KOPT-K1 (cell line): ENCODE measurements at regions not wholly inside any gene's neighbourhood (a gene's known extent, or its start where the extent isn't known, plus 50 kb on each side); places are given as distances from the start of the nearest gene placed in this dataset.

ENCODE experiments used
- H3K27ac ChIP-seq: fragments of 200-600 bp; sonication (generic); 2 replicates; pipeline ENCODE4 v1.5.1; 2016; ENCODE audit warnings: antibody characterized with exemption, mild to moderate bottlenecking, low read depth, low read length; ENCODE audit not compliant: poor library complexity, severe bottlenecking
- H3K36me3 ChIP-seq: fragments of 200-600 bp; sonication (generic); 2 replicates; pipeline ENCODE4 v1.5.1; 2017; ENCODE audit warnings: antibody characterized with exemption, mild to moderate bottlenecking, low read length, moderate library complexity; ENCODE audit not compliant: insufficient read depth
- H3K9me3 ChIP-seq: fragments of 200-600 bp; sonication (generic); 2 replicates; pipeline ENCODE4 v1.5.1; 2017; ENCODE audit warnings: antibody characterized with exemption, low read length, mild to moderate bottlenecking; ENCODE audit not compliant: insufficient read depth, poor library complexity, severe bottlenecking

DNA sequence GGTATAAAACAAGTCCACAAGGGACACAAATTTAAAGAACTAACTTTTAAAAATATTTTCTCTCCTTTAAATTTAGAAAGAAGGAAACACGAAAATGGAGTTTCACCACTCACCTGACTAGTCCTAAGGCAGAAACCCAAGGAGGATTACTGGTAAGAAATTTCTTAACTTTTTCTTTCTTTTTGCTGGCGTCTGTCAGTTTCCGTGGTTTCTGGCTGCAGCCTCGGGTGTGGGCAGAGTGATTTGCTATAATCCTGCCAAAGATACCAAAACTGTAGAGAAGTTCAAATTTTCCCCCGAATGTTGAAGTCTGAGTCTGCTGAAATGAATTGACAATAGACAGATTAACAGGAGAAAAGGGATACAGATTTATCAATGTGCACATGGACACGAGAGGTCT is 843.6 kb upstream of the ALCAM start:
- no peak overlapping the region for H3K27ac ChIP-seq
- H3K36me3 ChIP-seq, result no peaks in the 10 kb centered on the region
- H3K9me3 ChIP-seq, result no peaks in the 10 kb centered on the region

DNA sequence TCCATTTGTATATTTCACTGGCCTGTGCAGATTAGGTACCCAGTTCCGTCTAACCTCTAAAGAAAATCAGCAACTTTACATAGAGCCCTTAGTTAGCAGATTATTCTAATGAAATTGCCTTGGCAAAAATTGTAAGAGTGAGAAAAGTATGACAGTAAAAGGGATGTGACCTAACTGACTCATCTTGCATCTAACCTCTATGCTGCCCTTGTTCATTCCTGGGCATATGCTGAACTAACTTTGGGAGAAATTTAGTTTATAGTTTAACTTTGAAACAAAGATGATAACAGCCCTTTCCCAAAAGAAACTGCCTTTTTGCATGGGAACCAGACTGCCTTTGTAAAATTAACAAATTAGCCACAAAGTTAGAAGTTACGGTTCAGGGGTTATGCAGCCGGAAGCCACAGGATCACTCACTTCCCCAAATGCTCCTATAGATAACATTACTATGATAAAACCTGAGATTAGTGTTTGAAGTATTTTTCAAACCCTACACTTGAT is 839.8 kb upstream of the ALCAM start:
- no peaks in the 10 kb centered on the region for H3K36me3 ChIP-seq
- peaks cover 3% of the 10 kb centered on the region for H3K9me3 ChIP-seq
- H3K27ac ChIP-seq, result no peak overlapping the region

DNA sequence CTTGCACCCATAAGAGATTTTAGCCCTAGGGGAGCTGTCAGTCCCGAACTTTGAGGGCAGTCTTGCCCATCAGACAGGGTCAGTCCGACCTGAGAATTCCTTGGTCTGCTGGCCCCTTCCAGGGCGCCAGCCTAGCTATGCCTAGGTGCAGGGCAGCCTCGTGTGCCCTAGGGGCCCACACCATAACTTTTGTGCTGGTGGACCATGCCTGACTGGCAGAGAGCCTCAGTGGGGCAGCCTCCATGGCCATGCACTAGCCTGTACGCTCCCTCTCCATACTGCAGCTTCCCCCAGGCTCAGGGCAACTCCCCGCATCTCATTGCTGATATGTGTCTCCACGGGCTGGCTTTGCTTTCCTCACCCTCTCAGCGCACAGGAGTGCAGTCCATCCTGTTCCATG is 835.8 kb upstream of the ALCAM start:
- Histone ChIP-seq H3K9me3 (peaks cover 3% of the 10 kb centered on the region), H3K36me3 (no peaks in the 10 kb centered on the region), H3K27ac (no peak overlapping the region)

DNA sequence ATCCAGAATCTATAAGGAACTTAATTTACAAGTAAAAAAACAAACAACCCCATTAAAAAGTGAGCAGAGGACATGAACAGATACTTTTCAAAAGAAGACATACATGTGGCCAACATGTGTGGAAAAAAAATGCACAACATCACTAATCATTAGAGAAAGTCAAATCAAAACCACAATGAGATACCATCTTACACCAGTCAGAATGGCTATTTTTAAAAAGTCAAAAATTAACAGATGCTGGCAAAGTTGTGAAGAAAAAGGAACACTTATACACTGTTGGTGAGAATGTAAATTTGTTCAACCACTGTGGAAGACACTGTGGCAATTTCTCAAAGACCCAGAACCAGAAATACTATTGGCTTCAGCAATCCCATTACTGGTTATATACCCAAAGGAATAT is 830.0 kb upstream of the ALCAM start:
- no peaks in the 10 kb centered on the region for H3K36me3 ChIP-seq
- H3K9me3 ChIP-seq, result no peaks in the 10 kb centered on the region
- no peak overlapping the region for H3K27ac ChIP-seq

DNA sequence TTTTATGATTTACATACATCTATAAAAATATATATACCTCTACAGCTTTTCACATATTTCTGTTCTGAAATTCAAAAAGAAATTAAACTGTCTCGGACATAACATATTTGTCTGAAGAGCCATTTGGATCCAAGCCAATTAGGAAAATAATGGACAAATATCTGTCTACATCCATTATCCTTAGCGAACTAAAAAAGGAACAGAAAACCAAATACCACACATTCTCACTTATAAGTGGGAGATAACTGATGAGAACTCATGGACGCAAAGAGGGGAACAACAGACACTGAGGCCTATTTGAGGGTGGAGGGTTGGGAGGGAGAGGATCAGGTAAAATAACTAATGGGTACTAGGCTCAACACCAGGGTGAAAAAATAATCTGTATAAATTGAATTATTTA is 829.4 kb upstream of the ALCAM start:
- Histone ChIP-seq H3K36me3 (no peaks in the 10 kb centered on the region), H3K9me3 (no peaks in the 10 kb centered on the region), H3K27ac (no peak overlapping the region)

DNA sequence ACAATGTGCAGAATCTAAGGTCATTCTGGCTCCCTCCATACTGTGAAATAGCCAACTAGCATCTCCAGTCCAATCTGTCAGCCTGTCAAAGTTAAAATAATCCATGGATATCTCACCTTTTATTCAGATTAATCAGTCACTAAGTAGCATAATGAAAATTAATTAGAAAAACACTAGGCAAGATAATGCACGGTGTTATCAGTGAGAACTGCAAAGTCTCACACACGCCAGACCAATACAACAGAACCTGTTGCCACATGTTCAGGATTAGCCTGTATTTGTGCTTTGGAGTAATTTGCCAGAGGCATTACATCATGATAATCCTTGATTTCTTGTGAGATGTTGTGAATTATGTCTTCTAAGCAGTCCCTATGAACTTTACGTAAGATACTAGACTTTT is 820.4 kb upstream of the ALCAM start:
- Histone ChIP-seq H3K27ac (no peak overlapping the region), H3K9me3 (no peaks in the 10 kb centered on the region), H3K36me3 (no peaks in the 10 kb centered on the region)

DNA sequence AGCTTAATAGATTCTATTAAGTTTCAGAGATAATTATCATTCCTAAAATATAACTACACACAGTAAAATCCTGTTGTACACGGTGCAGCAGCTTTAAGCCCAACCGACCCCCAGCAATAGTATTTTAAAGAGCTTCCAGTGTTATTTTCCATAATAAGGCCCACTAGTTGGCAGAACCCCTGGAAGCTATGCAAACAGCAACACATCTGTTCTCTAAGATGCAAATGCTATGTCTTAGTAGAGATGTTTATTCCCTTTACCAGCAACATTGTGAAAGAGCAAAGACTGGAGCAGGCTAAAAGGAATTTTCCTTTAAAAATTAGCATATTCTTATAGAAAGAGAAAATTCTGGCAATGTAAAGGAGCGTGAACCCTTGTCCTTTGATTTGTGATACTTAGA is 819.7 kb upstream of the ALCAM start:
- Histone ChIP-seq H3K9me3 (no peaks in the 10 kb centered on the region), H3K36me3 (no peaks in the 10 kb centered on the region), H3K27ac (no peak overlapping the region)

DNA sequence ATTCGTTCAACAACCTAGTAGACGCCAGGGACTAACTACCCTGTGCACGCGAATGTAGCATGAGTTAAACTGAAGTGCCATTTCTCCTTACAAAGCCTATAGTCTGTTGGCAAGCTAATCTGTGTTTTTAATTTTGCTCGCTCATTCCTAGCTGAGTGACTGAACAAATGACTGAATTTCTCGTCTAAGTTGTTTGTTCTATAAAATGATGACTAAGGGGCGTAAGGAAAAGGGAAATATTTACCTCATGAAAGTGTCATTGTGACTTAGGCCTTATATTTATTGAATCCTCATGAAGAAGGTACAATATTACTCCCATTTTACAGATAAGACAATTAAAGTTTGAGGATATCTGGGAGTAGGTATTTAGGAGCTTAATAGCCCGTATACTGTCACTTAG is 818.3 kb upstream of the ALCAM start:
- no peak overlapping the region for H3K27ac ChIP-seq
- no peaks in the 10 kb centered on the region for H3K9me3 ChIP-seq
- no peaks in the 10 kb centered on the region for H3K36me3 ChIP-seq

DNA sequence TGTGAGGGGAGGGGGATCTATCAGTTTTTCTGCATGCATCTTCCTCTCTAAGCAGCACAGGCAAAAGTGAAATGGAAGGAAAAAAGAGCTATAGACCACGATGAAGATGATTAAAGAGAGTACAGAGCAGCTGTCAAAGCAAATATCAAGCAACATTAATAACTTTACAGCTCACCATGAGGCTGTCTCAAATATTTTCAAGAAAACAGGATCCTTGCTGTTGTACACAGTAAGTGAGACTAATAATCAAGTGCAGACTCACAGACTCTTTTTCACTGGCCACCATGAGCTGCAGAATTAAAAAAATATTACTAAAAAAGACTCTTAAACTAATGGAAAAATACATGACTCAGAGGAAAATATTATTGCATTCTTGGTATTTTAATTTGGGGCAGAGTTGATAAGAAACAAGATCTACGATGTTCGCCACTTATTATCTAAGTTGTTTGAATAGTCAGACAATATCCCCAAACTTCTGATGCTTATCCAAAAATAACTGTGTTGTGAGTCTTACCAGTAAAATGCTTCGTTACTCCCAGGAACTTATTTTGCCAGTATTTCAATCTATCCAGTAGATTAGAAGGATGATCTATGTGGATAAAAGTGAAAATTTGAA is 817.5 kb upstream of the ALCAM start:
- no peak overlapping the region for H3K27ac ChIP-seq
- no peaks in the 10 kb centered on the region for H3K36me3 ChIP-seq

DNA sequence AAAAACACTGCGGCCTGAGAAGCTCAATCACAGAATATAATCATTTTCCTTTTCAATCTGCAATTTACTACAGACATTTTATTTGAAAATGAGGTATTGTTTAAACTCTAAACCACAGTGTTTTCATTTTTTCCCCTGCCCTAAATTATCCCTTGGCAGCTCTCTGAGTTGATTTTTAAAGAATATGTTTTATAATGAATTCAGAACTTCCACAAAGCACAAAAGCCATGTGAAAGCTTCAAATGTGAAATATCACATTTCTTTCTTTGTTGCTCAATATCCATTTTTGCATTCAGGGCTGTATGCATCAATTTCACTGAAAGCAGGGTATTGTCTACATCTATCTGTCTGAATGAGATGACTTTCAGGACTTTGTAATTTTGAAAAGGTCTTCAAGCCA is 813.6 kb upstream of the ALCAM start:
- H3K27ac ChIP-seq, result no peak overlapping the region
- H3K9me3 ChIP-seq, result no peaks in the 10 kb centered on the region
- no peaks in the 10 kb centered on the region for H3K36me3 ChIP-seq

More for the DNA sequence above, 817.5 kb upstream of the ALCAM start:
- no peaks in the 10 kb centered on the region for H3K9me3 ChIP-seq

DNA sequence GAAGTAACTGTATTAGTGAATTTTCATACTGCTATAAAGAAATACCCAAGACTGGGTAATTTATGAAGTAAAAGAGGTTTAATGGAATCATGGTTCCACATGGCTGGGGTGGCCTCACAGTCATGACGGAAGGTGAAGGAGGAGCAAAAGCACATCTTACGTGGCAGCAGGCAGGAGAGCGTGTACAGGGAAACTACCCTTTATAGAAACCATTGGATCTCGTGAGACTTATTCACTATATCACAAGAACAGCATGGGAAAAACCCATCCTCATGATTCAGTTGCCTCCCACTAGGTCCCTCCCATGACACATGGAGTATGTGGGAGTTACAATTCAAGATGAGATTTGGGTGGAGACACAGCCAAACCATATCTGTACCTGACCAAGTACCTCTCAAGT is 812.3 kb upstream of the ALCAM start:
- Histone ChIP-seq H3K9me3 (no peaks in the 10 kb centered on the region), H3K36me3 (no peaks in the 10 kb centered on the region), H3K27ac (no peak overlapping the region)

DNA sequence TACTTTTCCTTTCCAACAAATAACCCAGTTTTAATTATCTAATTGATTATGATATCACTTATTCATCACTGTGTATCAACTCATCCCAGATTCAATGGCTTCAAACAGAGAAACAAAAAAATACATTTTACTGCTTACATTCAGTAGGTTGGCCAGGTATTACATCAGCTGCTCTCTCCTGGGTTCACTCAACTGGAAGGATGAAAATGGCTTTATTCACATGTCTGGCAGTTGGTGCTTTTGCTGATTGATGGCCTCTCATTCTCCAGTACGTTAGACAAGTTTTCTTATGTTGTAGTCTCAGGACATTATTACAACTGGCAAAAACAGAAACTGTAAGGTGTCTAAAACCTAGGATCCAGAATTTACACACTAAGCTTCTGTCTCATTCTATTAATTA is 811.0 kb upstream of the ALCAM start:
- H3K9me3 ChIP-seq, result no peaks in the 10 kb centered on the region
- no peaks in the 10 kb centered on the region for H3K36me3 ChIP-seq
- no peak overlapping the region for H3K27ac ChIP-seq

DNA sequence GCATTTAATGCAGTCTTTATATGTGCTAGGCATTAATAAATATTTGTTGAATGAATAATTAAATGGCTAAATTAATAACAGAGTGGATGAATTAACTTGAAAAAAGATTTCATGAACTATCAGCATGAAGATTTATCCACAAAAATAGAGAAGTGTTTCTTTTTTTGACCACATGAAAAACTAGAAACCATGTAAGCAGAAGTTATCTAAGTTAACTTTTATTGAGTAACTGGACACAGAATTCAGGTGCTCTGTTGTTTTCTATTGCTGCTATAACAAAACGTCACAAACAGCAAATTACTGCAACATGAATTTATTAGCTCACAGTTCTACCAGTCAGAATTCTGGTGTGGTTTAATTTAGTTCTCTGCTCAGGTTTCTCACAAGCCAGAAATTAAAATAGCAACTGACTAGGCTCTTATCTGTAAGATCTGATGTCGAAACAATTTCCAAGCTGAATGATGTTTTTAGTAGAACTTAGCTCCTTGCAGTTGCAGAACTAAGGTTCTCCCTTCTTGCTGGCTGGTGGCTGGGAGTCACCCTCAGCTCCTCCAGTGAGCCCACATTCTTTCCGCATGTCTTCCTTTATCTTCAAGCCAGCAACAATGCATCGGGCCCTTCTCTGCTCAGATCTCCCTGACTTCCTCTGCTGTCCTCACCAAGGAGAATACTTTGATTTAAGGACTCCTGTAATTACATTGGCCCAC is 810.2 kb upstream of the ALCAM start:
- no peak overlapping the region for H3K27ac ChIP-seq
- no peaks in the 10 kb centered on the region for H3K9me3 ChIP-seq
- H3K36me3 ChIP-seq, result no peaks in the 10 kb centered on the region

DNA sequence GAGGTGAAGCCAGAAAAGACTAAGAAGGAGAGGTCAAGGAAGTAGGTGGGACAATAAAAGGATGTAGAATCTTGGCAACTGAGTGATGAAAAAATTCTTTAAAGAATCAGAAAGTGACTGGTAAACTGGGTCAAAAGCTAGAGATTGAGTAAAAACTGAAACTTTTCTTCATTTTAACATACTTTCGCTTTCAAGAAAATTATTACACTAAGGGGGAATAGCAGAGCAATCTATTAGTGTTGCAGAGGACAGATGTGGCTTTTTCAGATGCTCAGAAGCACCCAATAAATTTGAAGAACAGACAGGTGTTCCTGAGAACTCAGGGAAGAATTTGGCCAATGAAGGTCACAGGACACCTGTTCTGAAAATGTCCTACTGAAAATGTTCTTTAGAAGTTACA is 805.4 kb upstream of the ALCAM start:
- no peaks in the 10 kb centered on the region for H3K36me3 ChIP-seq
- H3K9me3 ChIP-seq, result no peaks in the 10 kb centered on the region

DNA sequence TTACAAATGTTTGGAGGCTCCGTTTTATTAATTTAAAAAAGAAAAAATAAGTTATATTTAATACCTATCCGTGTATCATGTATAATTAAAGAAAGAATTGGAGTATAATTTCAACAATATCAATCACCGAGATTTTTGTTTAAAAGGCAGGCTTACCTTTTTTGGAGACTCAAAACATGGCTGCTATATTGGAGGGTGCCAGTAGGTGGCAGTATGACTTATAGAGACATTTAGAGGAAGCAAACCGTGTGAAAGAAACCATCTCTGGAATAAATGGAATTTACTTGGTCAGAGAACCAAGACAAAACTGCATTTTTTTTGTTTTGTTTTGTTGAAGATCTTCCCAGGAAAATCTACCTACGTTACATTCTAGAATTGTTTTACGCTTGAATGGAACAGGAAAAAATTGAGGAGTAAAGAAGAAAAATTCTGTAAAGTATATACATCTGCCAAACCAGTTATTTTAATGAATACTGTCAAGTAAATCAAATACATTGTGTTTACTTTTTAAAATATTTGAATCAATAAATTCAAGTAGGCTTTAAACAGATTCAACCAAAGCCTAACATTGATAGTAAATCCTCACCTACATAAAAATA is 802.6 kb upstream of the ALCAM start:
- H3K27ac ChIP-seq, result no peak overlapping the region

More for the DNA sequence above, 805.4 kb upstream of the ALCAM start:
- H3K27ac ChIP-seq, result no peak overlapping the region

DNA sequence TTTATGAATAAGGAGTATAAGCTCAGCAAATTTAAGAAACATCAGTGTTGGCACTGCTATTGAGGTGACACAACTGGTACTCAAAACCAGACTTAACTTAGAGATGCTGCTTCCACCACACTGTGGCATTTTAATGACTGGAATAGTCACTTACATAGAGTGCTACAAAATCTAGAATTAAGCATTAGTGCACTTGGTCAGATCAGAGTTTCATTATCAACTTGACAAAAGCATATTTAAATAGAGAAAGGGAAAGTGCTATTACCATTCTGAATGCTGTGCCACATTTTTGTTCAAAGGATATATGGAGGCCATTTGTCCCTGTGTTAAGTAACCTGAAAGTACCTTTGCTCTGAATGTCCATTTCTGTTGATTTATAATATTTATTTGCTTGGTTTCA is 800.7 kb upstream of the ALCAM start:
- H3K36me3 ChIP-seq, result no peaks in the 10 kb centered on the region
- no peaks in the 10 kb centered on the region for H3K9me3 ChIP-seq
- H3K27ac ChIP-seq, result no peak overlapping the region

More for the DNA sequence above, 802.6 kb upstream of the ALCAM start:
- Histone ChIP-seq H3K36me3 (no peaks in the 10 kb centered on the region), H3K9me3 (no peaks in the 10 kb centered on the region)
